ENCODE measurements at regions not wholly inside any gene's neighbourhood (a gene's known extent, or its start where the extent isn't known, plus 50 kb on each side); places are given as distances from the start of the nearest gene placed in this dataset.
"Not testable (repeated sequence)": the region's sequence is repeated elsewhere in the genome, so short reads cannot be mapped to it uniquely, and the experiment has no call there.

- H3K27ac ChIP-seq, result peak overlapping the region; percentile 61
- no peak for DNase-seq (ENCODE audit: low read depth, low spot score)
Observed at GRCh38 chr6:134593887-134594286, 276.0 kb upstream of the SGK1 start.

GRCh38 chr6:134593442-134593841, 275.5 kb upstream of the SGK1 start:
- no peak for DNase-seq (ENCODE audit: low read depth, low spot score)
- H3K27ac ChIP-seq, result peak overlapping the region; percentile 61

- H3K27ac ChIP-seq, result peak overlapping the region; percentile 61
- no peak for DNase-seq (ENCODE audit: low read depth, low spot score)
Observed at GRCh38 chr6:134593024-134593423, 275.1 kb upstream of the SGK1 start.

- peak overlapping the region; percentile 89 for H3K27ac ChIP-seq
- peak; percentile 90 for DNase-seq (ENCODE audit: low read depth, low spot score)
Observed at GRCh38 chr6:134590449-134590848, 272.5 kb upstream of the SGK1 start.

- no peak for DNase-seq (ENCODE audit: low read depth, low spot score)
- H3K27ac ChIP-seq, result peak overlapping the region; percentile 89
Observed at GRCh38 chr6:134590004-134590403, 272.1 kb upstream of the SGK1 start.

- peak; percentile 92 for DNase-seq (ENCODE audit: low read depth, low spot score)
- H3K27ac ChIP-seq, result peak overlapping the region; percentile 89
Observed at GRCh38 chr6:134589512-134589911, 271.6 kb upstream of the SGK1 start.

- no peak for DNase-seq (ENCODE audit: low read depth, low spot score)
- H3K27ac ChIP-seq, result no peak overlapping the region
Observed at GRCh38 chr6:134588267-134588666, 270.4 kb upstream of the SGK1 start.

GRCh38 chr6:134585517-134585873, 267.6 kb upstream of the SGK1 start:
- no peak for DNase-seq (ENCODE audit: low read depth, low spot score)
- H3K27ac ChIP-seq, result no peak overlapping the region

- no peak overlapping the region for H3K27ac ChIP-seq
- no peak for DNase-seq (ENCODE audit: low read depth, low spot score)
Observed at GRCh38 chr6:134584847-134585516, 267.1 kb upstream of the SGK1 start.

GRCh38 chr6:134577998-134578397, 260.1 kb upstream of the SGK1 start:
- DNase-seq (ENCODE audit: low read depth, low spot score), result no peak
- no peak overlapping the region for H3K27ac ChIP-seq

- no peak overlapping the region for H3K27ac ChIP-seq
- DNase-seq (ENCODE audit: low read depth, low spot score), result no peak
Observed at GRCh38 chr6:134575221-134575620, 257.3 kb upstream of the SGK1 start.

GRCh38 chr6:134574491-134574890, 256.6 kb upstream of the SGK1 start:
- no peak for DNase-seq (ENCODE audit: low read depth, low spot score)
- no peak overlapping the region for H3K27ac ChIP-seq

GRCh38 chr6:134569996-134570395, 252.1 kb upstream of the SGK1 start:
- DNase-seq (ENCODE audit: low read depth, low spot score); H3K27ac ChIP-seq: not testable (repeated sequence)

GRCh38 chr6:134564705-134565104, 246.8 kb upstream of the SGK1 start:
- H3K27ac ChIP-seq, result no peak overlapping the region
- DNase-seq (ENCODE audit: low read depth, low spot score), result no peak

GRCh38 chr6:134560019-134560418, 242.1 kb upstream of the SGK1 start:
- no peak overlapping the region for H3K27ac ChIP-seq
- DNase-seq (ENCODE audit: low read depth, low spot score), result no peak

- H3K27ac ChIP-seq, result no peak overlapping the region
- DNase-seq (ENCODE audit: low read depth, low spot score), result no peak
Observed at GRCh38 chr6:134557509-134557908, 239.6 kb upstream of the SGK1 start.

- no peak overlapping the region for H3K27ac ChIP-seq
- no peak for DNase-seq (ENCODE audit: low read depth, low spot score)
Observed at GRCh38 chr6:134555672-134556071, 237.8 kb upstream of the SGK1 start.

- H3K27ac ChIP-seq, result no peak overlapping the region
- DNase-seq (ENCODE audit: low read depth, low spot score), result no peak
Observed at GRCh38 chr6:134553936-134554335, 236.0 kb upstream of the SGK1 start.

- no peak overlapping the region for H3K27ac ChIP-seq
- DNase-seq (ENCODE audit: low read depth, low spot score), result no peak
Observed at GRCh38 chr6:134551245-134551960, 233.5 kb upstream of the SGK1 start.

- DNase-seq (ENCODE audit: low read depth, low spot score), result no peak
- H3K27ac ChIP-seq, result no peak overlapping the region
Observed at GRCh38 chr6:134550604-134551003, 232.7 kb upstream of the SGK1 start.

GRCh38 chr6:134549854-134550253, 231.9 kb upstream of the SGK1 start:
- no peak for DNase-seq (ENCODE audit: low read depth, low spot score)
- H3K27ac ChIP-seq, result no peak overlapping the region

Data from epithelial cell of prostate (primary cell).